Lung (tissue), 11 donors: ENCODE measurements at regions not wholly inside any gene's neighbourhood (a gene's known extent, or its start where the extent isn't known, plus 50 kb on each side); places are given as distances from the start of the nearest gene placed in this dataset.

ENCODE experiments used
- ATAC-seq: fragments of 200-7000 bp; cut with Tn5 transposase; one replicate; pipeline ENCODE4 v1.9.1; 2020; ENCODE audit warnings: moderate number of reproducible peaks; ENCODE audit not compliant: insufficient read depth, low FRiP score
- DNase-seq, 3 donors: peaks; one replicate each; pipeline ENCODE4 v3.0.0-alpha.2; 2013 to 2017
- H3K27ac ChIP-seq, 2 donors: one replicate each; pipeline ENCODE4 v1.5.1; 2013; ENCODE audit warnings: mild to moderate bottlenecking in 2 of 2, moderate library complexity in 2 of 2, control low read depth in 1 of 2, inconsistent platforms in 1 of 2, low read depth in 1 of 2, low read length in 1 of 2
- H3K27me3 ChIP-seq, 3 donors: one replicate each; pipeline ENCODE4 v1.5.1; 2013; ENCODE audit warnings: low read length in 2 of 3; ENCODE audit not compliant: control insufficient read depth in 3 of 3, insufficient read depth in 3 of 3
- H3K36me3 ChIP-seq, 4 donors: one replicate each; pipeline ENCODE4 v1.5.1; 2013; ENCODE audit warnings: low read length in 4 of 4, mild to moderate bottlenecking in 1 of 4, moderate library complexity in 1 of 4; ENCODE audit not compliant: control insufficient read depth in 4 of 4, insufficient read depth in 4 of 4
- H3K4me1 ChIP-seq, 5 donors: one replicate each; pipeline ENCODE4 v1.5.1; 2013; ENCODE audit warnings: low read length in 5 of 5, mild to moderate bottlenecking in 2 of 5, moderate library complexity in 1 of 5; ENCODE audit not compliant: control insufficient read depth in 5 of 5, insufficient read depth in 5 of 5
- H3K4me3 ChIP-seq: one replicate; pipeline ENCODE4 v1.5.1; 2013; ENCODE audit warnings: mild to moderate bottlenecking, control low read depth, moderate library complexity
- H3K9ac ChIP-seq, 2 donors: one replicate each; pipeline ENCODE4 v1.5.1; 2013; ENCODE audit warnings: low read length in 2 of 2, control low read depth in 1 of 2; ENCODE audit not compliant: insufficient read depth in 1 of 2
- H3K9me3 ChIP-seq, 4 donors: one replicate each; pipeline ENCODE4 v1.5.1; 2013; ENCODE audit warnings: low read length in 3 of 4, mild to moderate bottlenecking in 1 of 4, moderate library complexity in 1 of 4; ENCODE audit not compliant: control insufficient read depth in 4 of 4, insufficient read depth in 3 of 4
- CTCF ChIP-seq: IDR thresholded peaks from 2 replicates; pipeline ENCODE4 v1.5.1; 2012; ENCODE audit warnings: mild to moderate bottlenecking; ENCODE audit errors: control extremely low read depth, extremely low read depth
- whole genome bisulfite sequencing, 2 donors: extraction: QIAGEN DNeasy Blood & Tissue Kit; methylation state at CpG; one replicate each; pipeline ENCODE4 v1.1.7; 2013; 5-methylcytosine and 5-hydroxymethylcytosine counted together
- donor health status: control.
- donor health status: control.
- donor health status: Bipolar disorder and iron deficiency.
- donor health status: healthy.
- donor health status: DM: yes; HTN: yes; CAD: no.

GRCh38 chr18:56068701-56069100 is 480.7 kb upstream of the TCF4 start:
- Histone ChIP-seq H3K9me3 (no peaks in the 10 kb centered on the region), H3K4me1 (peaks cover 0 to 7% (median 0%) of the 10 kb centered on the region in 5 donors), H3K36me3 (no peaks in the 10 kb centered on the region), H3K4me3 (no peak overlapping the region), H3K9ac (no peak overlapping the region), H3K27ac (no peak overlapping the region), H3K27me3 (no peaks in the 10 kb centered on the region)
- TF ChIP-seq CTCF = no peak
- DNase-seq = no peak
- 73 to 79% methylated on average over 5 of the region's 5 CpGs for WGBS, 2 donors
- no peak for ATAC-seq

GRCh38 chr18:56067969-56068671 is 480.1 kb upstream of the TCF4 start:
- WGBS, 2 donors = 84 to 98% methylated on average over 2 of the region's 2 CpGs
- Histone ChIP-seq H3K9ac (no peak overlapping the region), H3K27me3 (no peaks in the 10 kb centered on the region), H3K36me3 (no peaks in the 10 kb centered on the region), H3K27ac (peak overlapping the region in 1 of 2 donors; percentile 13), H3K9me3 (no peaks in the 10 kb centered on the region), H3K4me1 (peaks cover 0 to 7% (median 0%) of the 10 kb centered on the region in 5 donors), H3K4me3 (no peak overlapping the region)
- peak in 2 of 3 donors; percentile 20 to 29 for DNase-seq
- ATAC-seq = no peak
- TF ChIP-seq CTCF = no peak

- TF ChIP-seq CTCF = no peak
- Histone ChIP-seq H3K27me3 (no peaks in the 10 kb centered on the region), H3K36me3 (no peaks in the 10 kb centered on the region), H3K4me1 (peaks cover 0 to 7% (median 0%) of the 10 kb centered on the region in 5 donors), H3K27ac (no peak overlapping the region), H3K4me3 (no peak overlapping the region), H3K9me3 (no peaks in the 10 kb centered on the region), H3K9ac (no peak overlapping the region)
- ATAC-seq = no peak
- DNase-seq = no peak
- 87 to 88% methylated on average over 7 of the region's 7 CpGs for WGBS, 2 donors
These were observed 479.4 kb upstream of the TCF4 start for GRCh38 chr18:56067214-56067894.
